Tibial nerve (tissue), 4 donors: ENCODE measurements at regions not wholly inside any gene's neighbourhood (a gene's known extent, or its start where the extent isn't known, plus 50 kb on each side); places are given as distances from the start of the nearest gene placed in this dataset.

Experiments used
- DNase-seq, 2 donors: peaks; one replicate each; pipeline ENCODE4 v3.0.0-alpha.2; 2019; ENCODE audit warnings: low spot score in 2 of 2
- H3K27ac ChIP-seq, 4 donors: fragments of 200-600 bp; sonication (generic) in 3 of 4; one replicate each; pipeline ENCODE4 v1.5.1; 2017 to 2019; ENCODE audit warnings: mild to moderate bottlenecking in 1 of 4
- H3K27me3 ChIP-seq, 2 donors: fragments of 200-600 bp; sonication (generic) in 1 of 2; one replicate each; pipeline versions ENCODE4 v1.5.1 to v1.6.0; 2017 to 2019
- H3K36me3 ChIP-seq, 3 donors: fragments of 200-600 bp; sonication (generic); one replicate each; pipeline ENCODE4 v1.5.1; 2018 to 2019
- H3K4me1 ChIP-seq, 4 donors: fragments of 200-600 bp; sonication (generic) in 3 of 4; one replicate each; pipeline ENCODE4 v1.5.1; 2017 to 2019
- H3K4me3 ChIP-seq, 4 donors: fragments of 200-600 bp; sonication (generic) in 3 of 4; one replicate each; pipeline ENCODE4 v1.5.1; 2017 to 2019; ENCODE audit warnings: mild to moderate bottlenecking in 1 of 4, moderate library complexity in 1 of 4
- H3K9me3 ChIP-seq, 4 donors: fragments of 200-600 bp; sonication (generic) in 3 of 4; one replicate each; pipeline ENCODE4 v1.5.1; 2017 to 2019
- EP300 ChIP-seq, 2 donors: sonication (generic); formaldehyde crosslinking; IDR thresholded peaks; one replicate each; pipeline ENCODE4 v1.6.1; 2017; ENCODE audit warnings: antibody characterized with exemption in 2 of 2, mild to moderate bottlenecking in 1 of 2
- POLR2A ChIP-seq, 2 donors: fragments of 450-650 bp; IDR thresholded peaks; one replicate each; pipeline ENCODE4 v1.6.1; 2017; ENCODE audit warnings: antibody characterized with exemption in 2 of 2, mild to moderate bottlenecking in 2 of 2, moderate library complexity in 2 of 2
- WGBS, 2 donors: methylation state at CpG; one replicate each; pipeline ENCODE4 v1.1.5; 2018; 5-methylcytosine and 5-hydroxymethylcytosine counted together
- TF ChIP-seq, protein P1 (sequence below), 5 experiments: fragments of 200-600 bp in 3 of 5; fragments of 450-650 bp in 2 of 5; sonication (generic) in 3 of 5; IDR thresholded peaks; one replicate each; pipeline ENCODE4 v1.5.1; 2016 to 2019; ENCODE audit warnings: antibody characterized with exemption in 5 of 5, mild to moderate bottlenecking in 3 of 5, moderate library complexity in 2 of 5

DNA sequence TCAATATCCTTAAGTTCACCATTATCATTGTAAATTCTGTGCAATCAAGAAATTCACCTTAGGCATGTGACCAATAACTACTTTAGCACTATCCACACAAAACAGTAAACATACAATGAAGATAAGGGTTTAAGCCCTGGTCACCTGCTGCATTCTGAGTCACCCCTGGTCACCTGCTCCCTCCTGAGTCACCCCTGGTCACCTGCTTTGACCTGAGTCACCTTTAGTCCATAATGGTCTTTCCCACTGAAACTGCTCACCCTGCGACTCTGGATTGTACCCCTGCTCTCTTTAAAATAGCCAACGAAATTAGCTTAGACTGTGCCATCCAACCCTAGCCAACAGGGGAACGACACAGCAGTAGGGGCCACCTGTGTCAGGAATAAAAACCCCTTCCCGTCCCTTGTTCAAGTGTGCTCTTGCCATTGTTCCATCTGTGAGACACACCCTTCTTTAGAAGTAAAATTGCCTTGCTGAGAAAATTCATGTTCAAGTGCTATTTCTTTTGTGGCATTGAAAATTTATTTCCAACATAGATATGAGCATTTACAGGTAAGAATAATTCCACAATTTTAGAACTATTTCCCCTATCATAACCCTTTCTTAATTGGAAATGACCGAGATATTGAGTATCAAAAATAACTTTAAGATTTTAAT lies 902.8 kb downstream of the DSC3 start:
- H3K4me1 ChIP-seq = no peaks in the 10 kb centered on the region

DNA sequence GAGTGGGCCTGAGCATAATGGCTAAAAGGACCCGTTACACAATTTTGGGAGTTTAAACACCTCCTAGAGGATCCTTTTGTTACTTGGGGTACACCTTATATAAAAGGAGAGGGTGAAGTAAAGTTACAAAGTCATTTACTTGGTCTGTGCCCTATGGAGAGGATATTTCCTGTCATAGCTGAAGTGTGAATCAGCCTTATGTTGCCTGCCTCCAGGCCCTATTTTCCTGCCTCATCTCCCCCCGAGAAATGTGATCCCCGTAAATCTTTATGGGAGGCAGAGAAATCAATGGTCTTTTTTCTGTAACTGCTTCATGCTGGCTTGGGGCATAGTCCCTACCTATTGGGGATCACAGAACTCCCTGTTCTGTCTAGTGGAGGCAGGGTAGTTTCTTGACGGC lies 906.6 kb downstream of the DSC3 start:
- H3K4me3 ChIP-seq = no peak overlapping the region
- no peak for DNase-seq
- H3K9me3 ChIP-seq = peaks cover 0 to 6% (median 0%) of the 10 kb centered on the region in 4 donors
- no peak overlapping the region for H3K27ac ChIP-seq
- no peaks in the 10 kb centered on the region for H3K36me3 ChIP-seq
- no peaks in the 10 kb centered on the region for H3K4me1 ChIP-seq
- H3K27me3 ChIP-seq = no peaks in the 10 kb centered on the region
- TF ChIP-seq EP300 (IDR thresholded peaks at IDR 0.05) (no peak), POLR2A (IDR thresholded peaks at IDR 0.05) (no peak)
- TF ChIP-seq, protein P1, sequence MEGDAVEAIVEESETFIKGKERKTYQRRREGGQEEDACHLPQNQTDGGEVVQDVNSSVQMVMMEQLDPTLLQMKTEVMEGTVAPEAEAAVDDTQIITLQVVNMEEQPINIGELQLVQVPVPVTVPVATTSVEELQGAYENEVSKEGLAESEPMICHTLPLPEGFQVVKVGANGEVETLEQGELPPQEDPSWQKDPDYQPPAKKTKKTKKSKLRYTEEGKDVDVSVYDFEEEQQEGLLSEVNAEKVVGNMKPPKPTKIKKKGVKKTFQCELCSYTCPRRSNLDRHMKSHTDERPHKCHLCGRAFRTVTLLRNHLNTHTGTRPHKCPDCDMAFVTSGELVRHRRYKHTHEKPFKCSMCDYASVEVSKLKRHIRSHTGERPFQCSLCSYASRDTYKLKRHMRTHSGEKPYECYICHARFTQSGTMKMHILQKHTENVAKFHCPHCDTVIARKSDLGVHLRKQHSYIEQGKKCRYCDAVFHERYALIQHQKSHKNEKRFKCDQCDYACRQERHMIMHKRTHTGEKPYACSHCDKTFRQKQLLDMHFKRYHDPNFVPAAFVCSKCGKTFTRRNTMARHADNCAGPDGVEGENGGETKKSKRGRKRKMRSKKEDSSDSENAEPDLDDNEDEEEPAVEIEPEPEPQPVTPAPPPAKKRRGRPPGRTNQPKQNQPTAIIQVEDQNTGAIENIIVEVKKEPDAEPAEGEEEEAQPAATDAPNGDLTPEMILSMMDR (IDR thresholded peaks at IDR 0.05) = no peak
- 65 to 70% methylated on average over 4 of the region's 4 CpGs for WGBS, 2 donors

More for the DNA sequence above, 902.8 kb downstream of the DSC3 start:
- no peak for DNase-seq
- Histone ChIP-seq H3K36me3 (no peaks in the 10 kb centered on the region), H3K27ac (no peak overlapping the region), H3K27me3 (no peaks in the 10 kb centered on the region), H3K4me3 (no peak overlapping the region), H3K9me3 (peaks cover 0 to 6% (median 2%) of the 10 kb centered on the region in 4 donors)
- WGBS, 2 donors = 90 to 91% methylated on average over 5 of the region's 5 CpGs
- TF ChIP-seq EP300 (IDR thresholded peaks at IDR 0.05) = no peak

DNA sequence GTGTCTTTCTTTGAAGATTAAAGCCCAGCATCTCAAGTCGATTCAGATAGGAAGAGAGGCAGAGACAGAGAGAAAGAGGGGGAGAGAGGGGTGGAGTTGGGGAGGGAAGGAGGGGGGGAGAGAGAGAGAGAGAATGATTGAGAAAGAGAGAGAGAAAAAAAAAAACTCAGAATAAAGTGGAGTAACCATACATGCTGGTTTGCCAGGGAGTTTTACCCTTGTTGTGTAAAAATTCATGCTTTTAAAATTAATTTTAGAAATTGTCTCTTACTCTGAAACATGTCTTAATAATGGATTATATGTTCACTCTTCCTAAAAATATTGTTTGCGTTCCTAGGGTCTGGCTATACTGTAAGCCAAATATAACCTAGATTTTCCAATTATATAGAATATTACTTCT lies 908.5 kb downstream of the DSC3 start:
- 80 to 89% methylated on average over 2 of the region's 2 CpGs for WGBS, 2 donors

DNA sequence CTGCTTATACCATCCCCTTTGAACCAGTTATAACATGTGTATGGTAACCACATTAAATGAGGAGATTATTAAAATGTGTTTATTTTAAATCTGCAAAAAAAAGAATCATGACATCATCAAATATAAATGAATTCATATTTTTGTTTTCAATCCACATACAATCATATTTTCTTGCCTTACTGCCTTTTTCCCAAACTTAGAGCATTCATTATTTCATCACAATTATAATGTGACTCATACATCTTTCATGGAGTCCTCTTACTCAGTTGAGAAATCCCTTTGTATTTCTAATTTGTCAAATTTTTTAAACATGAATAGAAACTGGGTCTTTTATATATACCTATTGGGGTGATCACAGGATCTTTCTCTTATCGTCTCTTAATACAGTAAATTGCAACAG lies 909.6 kb downstream of the DSC3 start:
- Histone ChIP-seq H3K36me3 (no peaks in the 10 kb centered on the region), H3K4me3 (no peak overlapping the region), H3K9me3 (no peaks in the 10 kb centered on the region), H3K4me1 (no peaks in the 10 kb centered on the region), H3K27me3 (no peaks in the 10 kb centered on the region), H3K27ac (no peak overlapping the region)
- no peak for DNase-seq
- TF ChIP-seq, protein P1 (IDR thresholded peaks at IDR 0.05) = no peak
- TF ChIP-seq POLR2A (IDR thresholded peaks at IDR 0.05) = no peak
- TF ChIP-seq EP300 (IDR thresholded peaks at IDR 0.05) = no peak
- 83 to 96% methylated on average over 1 of the region's 1 CpG for WGBS, 2 donors

More for the DNA sequence above, 908.5 kb downstream of the DSC3 start:
- H3K4me1 ChIP-seq = no peaks in the 10 kb centered on the region
- no peaks in the 10 kb centered on the region for H3K9me3 ChIP-seq
- H3K4me3 ChIP-seq = no peak overlapping the region
- DNase-seq = no peak
- no peaks in the 10 kb centered on the region for H3K27me3 ChIP-seq
- TF ChIP-seq POLR2A (IDR thresholded peaks at IDR 0.05) = no peak
- TF ChIP-seq, protein P1 (IDR thresholded peaks at IDR 0.05) = no peak
- no peak for TF ChIP-seq EP300 (IDR thresholded peaks at IDR 0.05)
- H3K36me3 ChIP-seq = no peaks in the 10 kb centered on the region
- H3K27ac ChIP-seq = no peak overlapping the region

DNA sequence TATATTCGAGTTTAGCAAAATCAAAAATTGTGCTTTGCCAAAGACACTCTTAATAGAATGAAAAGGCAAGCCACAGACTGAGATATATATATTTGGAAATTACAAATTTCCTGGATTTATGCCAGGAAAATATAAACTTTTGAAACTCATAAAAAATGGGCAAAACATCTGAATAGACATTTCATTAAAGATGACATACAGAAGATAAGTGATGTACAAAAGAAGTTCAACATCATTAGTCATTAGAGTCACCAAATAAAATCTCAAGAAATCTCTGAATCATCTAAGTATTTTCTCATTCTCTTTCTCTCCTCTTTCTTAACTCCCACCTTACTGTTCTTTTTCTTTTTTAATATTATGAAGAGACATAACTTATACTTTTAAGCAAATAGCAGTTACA lies 921.1 kb downstream of the DSC3 start:
- no peaks in the 10 kb centered on the region for H3K27me3 ChIP-seq
- peaks cover 0 to 5% (median 0%) of the 10 kb centered on the region in 4 donors for H3K9me3 ChIP-seq
- no peak overlapping the region for H3K4me3 ChIP-seq
- H3K4me1 ChIP-seq = no peaks in the 10 kb centered on the region
- H3K36me3 ChIP-seq = no peaks in the 10 kb centered on the region
- 80% methylated on average over 1 of the region's 1 CpG for WGBS, 2 donors
- DNase-seq = no peak
- H3K27ac ChIP-seq = no peak overlapping the region
- TF ChIP-seq, protein P1 (IDR thresholded peaks at IDR 0.05) = no peak
- TF ChIP-seq EP300 (IDR thresholded peaks at IDR 0.05) = no peak

DNA sequence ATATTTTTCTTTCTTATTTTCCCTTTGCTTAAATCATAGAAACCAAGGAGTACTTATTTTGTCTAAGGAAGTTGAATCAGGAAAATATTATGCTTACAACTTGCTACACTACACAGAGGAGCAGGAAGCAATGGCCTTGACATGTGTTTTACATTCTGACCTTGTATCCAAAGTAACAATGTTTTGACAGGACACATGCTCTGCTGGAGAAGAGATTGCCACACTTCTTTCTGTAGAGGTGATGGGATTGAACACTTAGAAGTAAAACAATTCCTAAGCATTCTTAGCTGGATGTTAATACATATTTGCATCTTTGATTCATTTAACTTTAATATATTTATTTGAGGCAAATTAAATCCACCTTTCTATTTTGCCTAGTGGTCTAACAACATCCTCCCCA lies 929.1 kb downstream of the DSC3 start:
- TF ChIP-seq, protein P1 (IDR thresholded peaks at IDR 0.05) = no peak
- TF ChIP-seq POLR2A (IDR thresholded peaks at IDR 0.05) (no peak), EP300 (IDR thresholded peaks at IDR 0.05) (no peak)
- Histone ChIP-seq H3K4me3 (no peak overlapping the region), H3K27me3 (no peaks in the 10 kb centered on the region), H3K9me3 (no peaks in the 10 kb centered on the region), H3K36me3 (no peaks in the 10 kb centered on the region), H3K27ac (no peak overlapping the region), H3K4me1 (no peaks in the 10 kb centered on the region)
- DNase-seq = no peak
